HG03097 (cell line): ENCODE measurements at regions not wholly inside any gene's neighbourhood (a gene's known extent, or its start where the extent isn't known, plus 50 kb on each side); places are given as distances from the start of the nearest gene placed in this dataset.

Experiments
- ATAC-seq: cut with Tn5 transposase; IDR thresholded peaks from one replicate; pipeline ENCODE4 v1.9.1; 2021; ENCODE audit not compliant: unreplicated experiment, low FRiP score

GRCh38 chr2:13066676-13067075, 349.9 kb downstream of the TRIB2 start:
- no peak for ATAC-seq

- ATAC-seq: no peak
Observed at GRCh38 chr2:13067508-13067907, 350.8 kb downstream of the TRIB2 start.

- ATAC-seq: no peak
Observed at GRCh38 chr2:13089971-13090370, 373.2 kb downstream of the TRIB2 start.

DNA sequence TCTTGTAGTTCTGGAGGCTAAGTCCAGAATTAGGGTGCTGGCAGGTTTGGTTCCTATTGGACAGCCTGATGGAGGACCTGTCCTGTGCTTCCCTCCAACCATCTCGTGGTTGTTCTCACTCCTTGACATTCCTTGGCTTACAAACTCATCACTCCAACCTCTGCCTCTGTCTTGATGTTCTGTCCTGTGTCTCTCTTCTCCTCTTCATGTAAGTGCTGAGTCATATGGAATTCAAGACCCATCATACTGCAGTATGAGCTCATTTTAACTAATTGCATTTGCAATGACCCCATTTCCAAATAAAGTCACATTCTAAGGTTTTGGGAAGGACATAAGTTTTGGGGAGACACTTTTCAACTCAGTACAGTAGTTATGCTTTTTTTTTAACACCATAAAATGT, 374.7 kb downstream of the TRIB2 start:
- ATAC-seq: no peak

- no peak for ATAC-seq
Observed at GRCh38 chr2:13091861-13092378, 375.2 kb downstream of the TRIB2 start.

GRCh38 chr2:13093416-13093991, 376.8 kb downstream of the TRIB2 start:
- ATAC-seq: no peak

DNA sequence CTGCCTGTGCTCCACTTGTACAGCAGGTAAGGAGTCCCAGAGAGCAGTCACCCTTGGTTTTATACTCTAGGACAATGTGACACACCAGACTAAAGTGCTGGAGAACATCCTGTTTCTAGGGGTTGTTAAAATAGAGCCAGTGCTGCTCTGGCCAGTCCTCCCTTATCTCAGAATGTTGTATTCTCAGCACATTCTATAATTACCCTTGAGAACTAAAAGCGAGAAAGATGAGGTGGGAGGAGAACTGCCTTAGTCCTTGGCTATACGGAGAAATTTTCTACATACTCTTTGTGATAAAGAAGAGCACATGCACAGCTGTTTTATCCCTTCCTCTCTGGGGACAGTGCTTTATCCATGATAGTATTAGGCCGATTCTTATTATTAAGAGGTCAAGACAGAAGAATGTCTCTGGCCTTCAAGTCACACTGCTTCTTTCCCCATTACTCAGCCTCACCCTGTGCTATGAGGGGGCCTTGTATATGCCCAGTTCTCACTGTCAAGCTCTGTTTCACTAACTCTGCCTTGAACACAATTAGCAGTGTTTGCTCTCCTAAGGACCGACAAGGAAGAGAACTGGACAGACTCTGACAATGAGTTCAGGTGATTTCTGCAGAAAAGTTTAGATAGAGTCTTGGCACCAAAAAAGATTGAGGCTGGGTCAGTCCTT, 385.8 kb downstream of the TRIB2 start:
- ATAC-seq: no peak

DNA sequence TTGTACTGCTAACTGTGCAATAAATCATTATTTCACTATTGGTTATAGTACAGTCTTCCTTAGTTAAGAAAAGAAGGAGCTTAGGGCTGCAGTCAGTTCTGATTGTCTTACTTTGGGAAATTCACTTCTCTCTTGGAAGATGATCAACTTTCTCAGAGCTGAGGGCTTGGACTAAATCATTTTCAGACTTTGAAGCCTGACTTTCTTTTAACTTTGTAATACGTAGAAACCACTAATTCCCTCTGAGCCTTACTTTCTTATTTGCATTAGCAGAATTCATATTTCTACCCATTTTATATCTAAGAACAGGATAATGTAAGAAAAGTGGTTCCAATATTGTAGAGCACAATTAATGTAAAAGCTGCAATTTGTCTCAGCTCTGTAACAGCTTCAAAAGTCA, 386.4 kb downstream of the TRIB2 start:
- ATAC-seq: no peak

DNA sequence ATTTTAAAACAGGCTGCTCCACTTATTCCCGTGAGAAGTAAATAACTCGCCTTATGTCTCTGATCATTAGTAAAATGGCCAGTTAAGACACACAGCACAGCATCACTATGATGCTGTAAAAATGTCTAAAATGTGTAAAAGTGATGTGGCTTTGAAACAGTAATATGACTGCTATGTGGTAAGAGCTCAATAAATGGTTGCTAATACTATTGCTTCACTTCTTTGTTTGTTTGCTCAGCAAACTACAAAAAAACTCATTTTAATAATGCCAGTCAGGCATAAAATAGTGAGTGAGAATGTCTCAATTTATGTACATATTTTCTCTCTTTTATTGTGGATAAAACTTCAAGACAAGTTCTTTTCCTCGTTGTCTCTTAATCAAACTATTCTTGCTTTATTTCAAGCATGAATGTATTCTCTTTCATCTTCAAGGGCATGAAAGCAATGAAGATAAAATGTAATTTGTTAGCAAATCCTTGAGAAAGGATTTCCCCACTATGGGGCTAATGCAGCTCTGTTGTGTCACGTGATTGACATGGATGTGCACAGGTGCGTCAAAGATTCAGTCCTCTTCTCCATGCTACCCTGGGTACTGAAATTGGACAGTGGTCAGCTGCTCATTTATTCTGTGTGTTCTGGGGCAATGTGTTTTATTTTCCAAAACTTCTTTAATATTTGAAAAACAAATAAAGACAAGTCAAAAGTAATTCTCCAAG, 387.2 kb downstream of the TRIB2 start:
- no peak for ATAC-seq

- ATAC-seq: no peak
Observed at GRCh38 chr2:13104723-13105122, 388.0 kb downstream of the TRIB2 start.

DNA sequence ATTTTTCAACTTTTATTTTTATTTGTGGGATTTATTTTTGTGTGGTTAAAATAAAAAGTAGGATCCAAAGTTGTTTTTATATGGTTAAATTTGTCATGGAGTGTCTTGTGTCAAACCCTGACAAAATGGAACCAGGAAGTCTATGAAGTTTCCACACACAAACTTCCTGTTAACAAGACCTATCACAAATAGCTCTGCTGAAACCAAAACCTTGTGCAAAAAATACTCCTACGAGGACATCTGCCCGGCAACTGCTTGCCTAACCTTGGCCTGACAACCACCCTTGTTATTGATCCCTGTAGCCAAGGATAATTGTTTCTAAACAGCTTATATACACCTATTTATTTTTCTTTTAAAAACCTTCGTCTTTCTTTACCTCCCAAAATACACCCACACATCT, 389.6 kb downstream of the TRIB2 start:
- ATAC-seq: no peak

GRCh38 chr2:13109516-13109915, 392.8 kb downstream of the TRIB2 start:
- ATAC-seq: no peak

GRCh38 chr2:13110825-13111224, 394.1 kb downstream of the TRIB2 start:
- ATAC-seq: no peak

GRCh38 chr2:13113002-13113401, 396.3 kb downstream of the TRIB2 start:
- ATAC-seq: no peak

DNA sequence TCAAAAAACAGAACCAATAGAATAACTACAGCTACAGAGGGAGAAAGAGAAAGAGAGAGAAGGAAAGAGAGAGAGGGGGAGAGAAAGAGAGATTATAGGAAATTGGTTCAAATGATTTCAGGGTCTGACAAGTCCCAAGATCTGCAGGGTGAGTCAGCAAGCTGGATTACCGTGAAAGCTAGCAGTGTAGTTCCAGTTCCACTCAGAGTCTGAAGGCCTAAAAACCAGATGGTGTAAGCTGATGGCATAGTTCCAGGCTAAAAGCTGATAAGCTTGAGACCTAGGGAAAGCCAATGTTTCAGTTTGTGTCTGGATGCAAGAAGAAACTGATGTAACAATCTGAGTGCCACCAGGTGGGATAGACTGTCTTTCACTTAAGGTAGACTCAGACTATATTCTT, 397.7 kb downstream of the TRIB2 start:
- no peak for ATAC-seq

DNA sequence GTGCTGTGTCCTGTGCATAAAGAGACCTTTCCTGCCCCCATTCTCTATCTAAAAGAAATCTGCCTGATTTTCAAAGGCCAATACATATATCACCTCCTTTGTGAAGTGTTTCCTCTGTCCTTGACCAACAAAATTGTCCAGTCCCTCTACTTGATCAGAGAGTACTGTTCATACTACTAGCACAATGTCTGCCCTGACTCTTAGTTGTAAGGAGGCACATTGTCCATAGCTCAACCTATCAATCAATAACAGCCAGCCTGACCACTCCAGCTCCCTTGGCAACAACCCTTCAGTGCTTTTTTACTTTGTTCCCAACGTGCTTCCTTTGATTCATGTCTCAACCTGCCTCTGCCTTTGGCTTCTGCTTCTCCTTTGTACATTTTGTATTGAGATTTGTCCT, 398.9 kb downstream of the TRIB2 start:
- no peak for ATAC-seq

DNA sequence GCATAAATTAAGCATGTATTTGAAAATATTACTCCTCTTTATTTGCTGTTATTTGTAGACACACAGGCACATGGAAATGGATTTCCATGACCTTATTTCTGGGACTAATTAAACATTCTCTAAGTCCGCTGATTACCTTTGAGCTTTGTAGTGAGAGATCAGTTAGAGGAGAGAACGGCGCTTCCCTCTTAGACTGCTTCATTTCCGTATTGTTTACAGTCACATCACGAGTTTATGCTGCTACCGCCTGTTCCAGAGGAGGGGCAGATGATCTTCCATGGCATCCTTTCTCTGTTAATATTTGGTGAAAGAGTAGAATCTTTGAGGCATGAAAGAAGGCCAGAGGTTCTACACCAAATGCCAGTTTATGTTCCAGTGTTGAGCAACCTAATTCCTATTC, 404.4 kb downstream of the TRIB2 start:
- no peak for ATAC-seq

- no peak for ATAC-seq
Observed at GRCh38 chr2:13128139-13128538, 411.4 kb downstream of the TRIB2 start.

- no peak for ATAC-seq
Observed at GRCh38 chr2:13135369-13135768, 418.6 kb downstream of the TRIB2 start.

DNA sequence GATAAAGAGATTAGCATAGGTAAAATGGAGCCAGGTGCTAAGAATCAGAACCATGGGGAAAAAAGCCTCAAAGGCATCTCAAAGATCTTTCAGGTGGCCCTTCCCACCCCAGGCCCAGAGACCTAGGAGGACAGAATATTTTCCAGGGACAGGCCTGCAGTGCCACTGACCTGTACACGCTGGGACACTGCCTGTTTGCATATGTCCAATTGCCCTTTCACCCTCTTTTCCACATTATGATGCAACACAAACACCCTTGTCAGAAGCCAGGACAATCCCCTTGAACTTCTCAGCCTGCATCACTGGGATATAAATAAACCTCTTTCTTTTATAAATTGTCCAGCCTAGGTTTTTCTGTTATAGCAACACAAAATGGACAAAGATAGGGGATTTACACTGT, 419.1 kb downstream of the TRIB2 start:
- ATAC-seq: no peak

GRCh38 chr2:13137679-13138078, 420.9 kb downstream of the TRIB2 start:
- no peak for ATAC-seq

DNA sequence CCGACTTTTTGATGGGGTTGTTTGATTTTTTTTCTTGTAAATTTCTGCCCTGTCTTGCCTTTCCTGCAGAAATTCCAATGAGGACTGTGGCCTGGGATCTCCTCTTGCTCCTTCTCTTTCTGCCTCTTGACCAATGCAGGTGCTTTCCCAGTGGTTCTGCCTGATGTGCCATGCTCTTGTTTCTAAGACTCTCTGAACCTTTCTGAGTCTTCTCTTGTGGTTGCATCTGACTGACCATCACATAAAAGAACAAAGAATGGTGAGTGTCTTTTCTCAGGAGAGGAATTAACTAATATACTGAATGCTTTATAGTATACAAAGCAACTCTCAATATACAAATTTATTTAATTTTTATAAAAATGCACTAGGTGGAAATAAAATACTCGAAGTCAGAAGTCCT, 424.6 kb downstream of the TRIB2 start:
- ATAC-seq: no peak
